ENCODE measurements at regions not wholly inside any gene's neighbourhood (a gene's known extent, or its start where the extent isn't known, plus 50 kb on each side); places are given as distances from the start of the nearest gene placed in this dataset.

- Histone ChIP-seq H3K4me1 (ENCODE audit: insufficient read depth, low read length) (no peaks in the 10 kb centered on the region), H3K4me3 (ENCODE audit: insufficient read depth, low read length) (no peak overlapping the region), H3K4me2 (ENCODE audit: insufficient read depth, low read length) (no peak overlapping the region), H3K27ac (ENCODE audit: low read depth, low read length) (no peak overlapping the region), H2AFZ (ENCODE audit: low read length) (no peak overlapping the region), H3K79me2 (ENCODE audit: insufficient read depth, low read length) (no peaks in the 10 kb centered on the region), H3K27me3 (ENCODE audit: insufficient read depth, low read length) (no peaks in the 10 kb centered on the region), H3K9me3 (ENCODE audit: low read depth, low read length) (no peaks in the 10 kb centered on the region), H4K20me1 (ENCODE audit: insufficient read depth, low read length) (no peaks in the 10 kb centered on the region), H3K36me3 (ENCODE audit: insufficient read depth, low read length) (no peaks in the 10 kb centered on the region)
- DNase-seq (ENCODE audit: insufficient read length, low spot score, missing footprints): no peak
- no peak for TF ChIP-seq CTCF (IDR thresholded peaks at IDR 0.05; ENCODE audit: extremely low read depth, low read depth, low read length)
These were observed 198.5 kb upstream of the NCAM1 start for GRCh38 chr11:112762707-112763090.

- Histone ChIP-seq H3K4me1 (ENCODE audit: insufficient read depth, low read length) (no peaks in the 10 kb centered on the region), H3K4me2 (ENCODE audit: insufficient read depth, low read length) (no peak overlapping the region), H3K27ac (ENCODE audit: low read depth, low read length) (no peak overlapping the region), H3K79me2 (ENCODE audit: insufficient read depth, low read length) (no peaks in the 10 kb centered on the region), H2AFZ (ENCODE audit: low read length) (no peak overlapping the region), H3K36me3 (ENCODE audit: insufficient read depth, low read length) (no peaks in the 10 kb centered on the region), H3K4me3 (ENCODE audit: insufficient read depth, low read length) (no peak overlapping the region), H3K27me3 (ENCODE audit: insufficient read depth, low read length) (no peaks in the 10 kb centered on the region), H4K20me1 (ENCODE audit: insufficient read depth, low read length) (no peaks in the 10 kb centered on the region), H3K9me3 (ENCODE audit: low read depth, low read length) (no peaks in the 10 kb centered on the region)
- no peak for DNase-seq (ENCODE audit: insufficient read length, low spot score, missing footprints)
- TF ChIP-seq CTCF (IDR thresholded peaks at IDR 0.05; ENCODE audit: extremely low read depth, low read depth, low read length): no peak
These were observed 195.9 kb upstream of the NCAM1 start for GRCh38 chr11:112765337-112765736.

- Histone ChIP-seq H3K79me2 (ENCODE audit: insufficient read depth, low read length) (no peaks in the 10 kb centered on the region), H3K27me3 (ENCODE audit: insufficient read depth, low read length) (no peaks in the 10 kb centered on the region), H3K36me3 (ENCODE audit: insufficient read depth, low read length) (no peaks in the 10 kb centered on the region), H3K9me3 (ENCODE audit: low read depth, low read length) (no peaks in the 10 kb centered on the region), H2AFZ (ENCODE audit: low read length) (no peak overlapping the region), H3K4me3 (ENCODE audit: insufficient read depth, low read length) (no peak overlapping the region), H3K4me2 (ENCODE audit: insufficient read depth, low read length) (no peak overlapping the region), H3K27ac (ENCODE audit: low read depth, low read length) (no peak overlapping the region), H4K20me1 (ENCODE audit: insufficient read depth, low read length) (no peaks in the 10 kb centered on the region), H3K4me1 (ENCODE audit: insufficient read depth, low read length) (no peaks in the 10 kb centered on the region)
- no peak for DNase-seq (ENCODE audit: insufficient read length, low spot score, missing footprints)
- no peak for TF ChIP-seq CTCF (IDR thresholded peaks at IDR 0.05; ENCODE audit: extremely low read depth, low read depth, low read length)
These were observed 192.1 kb upstream of the NCAM1 start for GRCh38 chr11:112769170-112769569.

- no peaks in the 10 kb centered on the region for H3K9me3 ChIP-seq (ENCODE audit: low read depth, low read length)
- H2AFZ ChIP-seq (ENCODE audit: low read length): no peak overlapping the region
- no peak for TF ChIP-seq CTCF (IDR thresholded peaks at IDR 0.05; ENCODE audit: extremely low read depth, low read depth, low read length)
- no peak overlapping the region for H3K4me3 ChIP-seq (ENCODE audit: insufficient read depth, low read length)
- H3K36me3 ChIP-seq (ENCODE audit: insufficient read depth, low read length): no peaks in the 10 kb centered on the region
- H4K20me1 ChIP-seq (ENCODE audit: insufficient read depth, low read length): no peaks in the 10 kb centered on the region
- H3K27me3 ChIP-seq (ENCODE audit: insufficient read depth, low read length): no peaks in the 10 kb centered on the region
- H3K4me1 ChIP-seq (ENCODE audit: insufficient read depth, low read length): no peaks in the 10 kb centered on the region
- H3K4me2 ChIP-seq (ENCODE audit: insufficient read depth, low read length): no peak overlapping the region
- H3K79me2 ChIP-seq (ENCODE audit: insufficient read depth, low read length): no peaks in the 10 kb centered on the region
- H3K27ac ChIP-seq (ENCODE audit: low read depth, low read length): no peak overlapping the region
- DNase-seq (ENCODE audit: insufficient read length, low spot score, missing footprints): no peak
These were observed 191.6 kb upstream of the NCAM1 start for GRCh38 chr11:112769584-112769983.

Measured in osteoblast (primary cell).